WERI-Rb-1 (cell line): ENCODE measurements at regions not wholly inside any gene's neighbourhood (a gene's known extent, or its start where the extent isn't known, plus 50 kb on each side); places are given as distances from the start of the nearest gene placed in this dataset.

Experiments used
- DNase-seq: peaks from one replicate; pipeline ENCODE4 v3.0.0-alpha.2; 2020
- H3K27ac ChIP-seq: fragments of 250-450 bp; sonication (Bioruptor Pico); 2 replicates; pipeline ENCODE4 v1.5.1; 2020; ENCODE audit warnings: mild to moderate bottlenecking, moderate library complexity
- H3K27me3 ChIP-seq: fragments of 250-450 bp; sonication (Bioruptor Pico); 2 replicates; pipeline ENCODE4 v1.5.1; 2021; ENCODE audit warnings: mild to moderate bottlenecking, low read depth, moderate library complexity; ENCODE audit not compliant: insufficient read depth, severe bottlenecking
- H3K36me3 ChIP-seq: fragments of 250-450 bp; sonication (Bioruptor Pico); 2 replicates; pipeline ENCODE4 v1.5.1; 2020; ENCODE audit warnings: mild to moderate bottlenecking, moderate library complexity
- H3K4me3 ChIP-seq: 2 replicates; pipeline ENCODE4 v1.5.1; 2011; ENCODE audit warnings: low read depth, mild to moderate bottlenecking, control low read depth, low read length
- H3K9me3 ChIP-seq: fragments of 250-450 bp; sonication (Bioruptor Pico); 2 replicates; pipeline ENCODE4 v1.5.1; 2021; ENCODE audit warnings: mild to moderate bottlenecking, moderate library complexity; ENCODE audit not compliant: severe bottlenecking
- CTCF ChIP-seq: IDR thresholded peaks from 2 replicates; pipeline ENCODE4 v1.5.1; 2011; ENCODE audit warnings: low read depth, mild to moderate bottlenecking, control low read depth, inconsistent platforms, low read length

DNA sequence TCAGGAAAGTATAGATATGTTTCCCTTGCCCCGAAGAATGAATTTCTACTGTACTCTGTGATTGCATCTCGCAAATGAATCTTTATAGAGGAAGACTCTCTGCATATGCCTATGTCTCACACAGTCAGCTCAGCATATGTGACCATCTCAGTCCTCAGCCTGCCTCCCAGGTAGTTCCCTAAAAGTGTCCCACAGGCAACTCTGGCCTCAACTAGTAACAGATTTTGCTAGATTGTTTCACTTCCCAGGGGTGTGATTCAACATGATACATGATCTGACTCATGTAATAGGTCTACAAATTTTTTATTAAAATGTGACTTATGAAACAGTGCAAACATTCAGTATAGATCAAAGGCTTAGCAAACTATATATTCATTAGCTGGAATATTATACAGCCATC is 296.6 kb upstream of the CRIM1 start:
- Histone ChIP-seq H3K27me3 (no peaks in the 10 kb centered on the region), H3K27ac (no peak overlapping the region), H3K4me3 (no peak overlapping the region), H3K9me3 (peaks cover 3% of the 10 kb centered on the region), H3K36me3 (no peaks in the 10 kb centered on the region)
- DNase-seq = no peak
- TF ChIP-seq CTCF = no peak

- Histone ChIP-seq H3K27ac (no peak overlapping the region), H3K27me3 (no peaks in the 10 kb centered on the region), H3K9me3 (peaks cover 3% of the 10 kb centered on the region), H3K36me3 (no peaks in the 10 kb centered on the region), H3K4me3 (no peak overlapping the region)
- no peak for DNase-seq
- no peak for TF ChIP-seq CTCF
These were observed 297.5 kb upstream of the CRIM1 start for GRCh38 chr2:36058076-36058475.

GRCh38 chr2:36052819-36053218 is 302.8 kb upstream of the CRIM1 start:
- Histone ChIP-seq H3K9me3 (peaks cover 3% of the 10 kb centered on the region), H3K36me3 (no peaks in the 10 kb centered on the region), H3K27ac (no peak overlapping the region), H3K4me3 (no peak overlapping the region), H3K27me3 (no peaks in the 10 kb centered on the region)
- no peak for DNase-seq
- TF ChIP-seq CTCF = no peak

DNA sequence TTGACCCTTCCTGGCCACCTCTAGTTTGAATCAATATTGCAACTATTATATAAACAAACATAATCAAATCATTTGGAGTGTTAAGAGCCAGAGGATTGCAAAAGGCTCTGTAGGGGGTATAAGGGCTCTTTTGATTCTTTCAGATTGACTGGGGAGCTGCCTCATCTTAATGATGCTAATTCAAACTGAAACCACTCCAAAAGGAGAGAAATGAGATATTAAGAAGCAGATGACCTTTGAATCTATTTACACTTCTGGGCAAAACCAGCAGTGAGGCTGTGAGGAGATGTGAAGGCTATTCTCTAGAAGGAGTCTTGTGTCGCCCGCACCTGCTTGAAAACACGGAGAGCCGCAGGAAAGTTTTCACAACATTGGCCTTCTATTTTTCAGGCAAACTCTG is 311.2 kb upstream of the CRIM1 start:
- no peak overlapping the region for H3K27ac ChIP-seq
- no peak for DNase-seq
- H3K36me3 ChIP-seq = no peaks in the 10 kb centered on the region
- TF ChIP-seq CTCF = no peak
- no peaks in the 10 kb centered on the region for H3K27me3 ChIP-seq
- no peaks in the 10 kb centered on the region for H3K9me3 ChIP-seq
- no peak overlapping the region for H3K4me3 ChIP-seq

DNA sequence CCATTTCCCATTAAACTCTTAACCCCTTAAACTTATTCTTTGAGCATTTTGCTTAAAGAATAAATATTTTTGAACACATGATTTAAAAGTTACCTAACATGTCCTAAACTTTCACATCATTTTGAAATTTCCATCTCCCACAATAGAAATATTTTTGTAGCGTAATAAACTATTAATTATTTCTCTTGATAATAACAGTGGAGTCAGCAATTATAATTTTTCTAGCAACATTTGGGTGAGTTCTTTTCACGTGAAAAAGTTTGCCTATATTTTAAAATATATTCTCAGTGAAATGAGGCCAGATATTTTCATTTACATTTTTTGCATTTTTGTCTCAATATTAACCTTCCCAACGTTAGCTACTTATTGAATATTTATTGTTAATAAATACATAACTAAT is 320.4 kb upstream of the CRIM1 start:
- TF ChIP-seq CTCF = no peak
- H3K36me3 ChIP-seq = no peaks in the 10 kb centered on the region
- no peak overlapping the region for H3K27ac ChIP-seq
- no peak overlapping the region for H3K4me3 ChIP-seq
- no peak for DNase-seq
- H3K27me3 ChIP-seq = no peaks in the 10 kb centered on the region
- H3K9me3 ChIP-seq = peaks cover 3% of the 10 kb centered on the region

DNA sequence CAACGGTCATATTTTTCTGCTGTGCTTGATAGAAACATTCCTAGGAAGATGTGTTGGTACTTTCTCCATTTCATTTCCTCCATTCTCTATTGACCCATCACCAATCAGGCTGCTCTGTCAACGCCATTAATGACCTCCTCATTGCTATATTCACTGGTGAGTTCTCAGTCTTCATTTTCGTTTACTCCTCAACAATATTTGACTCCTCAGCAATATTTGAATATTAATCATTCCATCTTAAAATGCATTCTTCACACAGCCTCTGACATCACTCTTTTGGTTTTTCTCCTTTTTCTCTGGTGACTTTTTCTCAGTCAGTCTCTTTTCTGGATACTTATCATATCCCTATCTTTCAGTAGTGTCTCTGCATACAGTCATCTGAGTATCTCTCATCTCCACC is 323.5 kb upstream of the CRIM1 start:
- no peak overlapping the region for H3K27ac ChIP-seq
- TF ChIP-seq CTCF = no peak
- DNase-seq = no peak
- H3K36me3 ChIP-seq = no peaks in the 10 kb centered on the region
- H3K9me3 ChIP-seq = peaks cover 3% of the 10 kb centered on the region
- H3K27me3 ChIP-seq = no peaks in the 10 kb centered on the region
- H3K4me3 ChIP-seq = no peak overlapping the region
